ENCODE measurements at regions not wholly inside any gene's neighbourhood (a gene's known extent, or its start where the extent isn't known, plus 50 kb on each side); places are given as distances from the start of the nearest gene placed in this dataset.

DNA sequence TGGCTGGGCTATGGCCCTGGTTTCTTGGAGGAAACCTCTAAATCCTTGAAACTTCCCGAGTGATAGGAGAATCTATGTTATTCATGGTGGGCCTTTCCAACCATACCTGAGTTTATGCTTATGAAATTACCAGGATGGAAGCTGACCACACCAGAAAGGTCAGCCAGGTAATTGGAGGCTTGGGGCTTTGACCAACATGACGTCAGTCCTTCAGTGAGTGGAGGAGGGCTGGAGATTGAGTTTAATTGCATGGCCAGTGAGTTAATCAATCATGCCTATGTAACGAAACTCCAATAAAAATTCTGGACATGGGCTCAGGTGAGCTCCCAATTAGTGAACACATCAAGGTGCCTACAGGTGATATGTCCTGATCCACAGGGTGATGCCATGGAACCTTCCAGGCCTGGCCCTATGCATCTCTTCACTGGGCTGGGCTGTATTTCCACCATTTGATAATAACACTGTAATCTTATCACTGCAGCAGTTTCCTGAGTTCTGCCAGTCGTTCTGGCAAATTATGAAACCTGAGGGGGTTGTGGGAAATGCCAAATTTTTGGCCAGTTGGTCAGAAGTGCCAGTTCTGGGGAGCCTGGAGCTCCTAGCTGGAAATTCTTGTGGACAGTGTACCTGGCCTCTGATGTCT is 106.5 kb downstream of the CDH26 start:
- H3K27ac Mint-ChIP-seq = peak overlapping the region in 1 of 10 donors; percentile 72
- no peak overlapping the region for H3K4me3 Mint-ChIP-seq
- H3K36me3 Mint-ChIP-seq = no peaks in the 10 kb centered on the region
- POLR2A ChIA-PET = no interaction called here
- ATAC-seq (no peak), DNase-seq (no peak)
- H3K9me3 Mint-ChIP-seq = no peaks in the 10 kb centered on the region
- peaks cover 1 to 34% (median 15%) of the 10 kb centered on the region in 4 donors for H3K4me1 Mint-ChIP-seq
- no peaks in the 10 kb centered on the region for H3K27me3 Mint-ChIP-seq

DNA sequence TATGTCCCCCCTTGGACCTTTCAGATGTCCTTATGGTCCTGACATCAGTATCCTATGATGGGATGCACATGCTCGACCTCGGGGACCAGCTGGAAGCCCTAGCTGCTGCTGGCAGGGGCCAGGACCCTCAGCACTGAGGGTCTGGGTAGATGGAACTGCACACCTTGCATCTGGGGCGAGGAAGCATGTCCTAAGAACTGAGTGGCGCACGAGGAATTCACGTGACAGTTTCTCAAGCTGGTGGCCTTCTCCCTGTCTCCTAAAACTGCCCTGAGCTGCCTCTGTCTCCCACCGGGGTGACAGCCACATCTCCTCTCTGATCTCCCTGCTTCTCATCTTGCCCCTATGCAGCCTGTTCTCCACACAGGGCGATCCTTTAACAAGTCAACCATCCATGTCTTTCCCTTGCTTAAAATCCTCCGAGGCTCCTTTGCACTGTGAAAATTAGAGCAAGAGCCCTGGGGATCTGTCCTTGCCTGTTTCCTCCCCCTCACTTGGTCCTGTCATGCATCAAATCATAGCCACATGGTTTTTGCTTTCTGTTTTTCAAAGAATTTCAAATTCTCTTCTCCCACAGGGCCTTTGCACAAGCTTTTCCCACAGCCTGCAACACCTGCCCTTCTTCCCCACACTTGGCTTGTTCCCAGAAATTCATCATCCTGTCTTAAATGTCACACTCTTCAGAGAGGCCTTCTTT is 107.7 kb downstream of the CDH26 start:
- POLR2A ChIA-PET = no interaction called here
- no peak for DNase-seq
- Mint-ChIP-seq H3K9me3 (no peaks in the 10 kb centered on the region), H3K4me1 (peaks cover 1 to 30% (median 15%) of the 10 kb centered on the region in 4 donors), H3K36me3 (no peaks in the 10 kb centered on the region), H3K4me3 (no peak overlapping the region), H3K27ac (no peak overlapping the region), H3K27me3 (no peaks in the 10 kb centered on the region)
- no peak for ATAC-seq

DNA sequence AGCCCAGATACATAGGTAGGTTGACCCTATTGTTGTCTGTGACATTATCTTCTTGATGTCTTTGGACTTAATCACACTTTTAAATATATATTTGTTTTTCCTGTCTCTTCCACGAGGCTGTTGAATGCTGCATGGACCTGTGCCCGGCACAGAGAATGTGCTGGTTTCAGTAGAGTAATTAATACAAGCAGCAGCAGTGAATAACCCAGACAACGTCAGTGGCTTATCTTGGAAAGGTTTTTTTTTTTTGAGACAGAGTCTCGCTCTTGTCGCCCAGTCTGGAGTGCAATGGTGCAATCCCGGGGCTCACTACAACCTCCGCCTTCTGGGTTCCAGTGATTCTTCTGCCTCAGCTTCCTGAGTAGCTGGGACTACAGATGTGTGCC is 108.2 kb downstream of the CDH26 start:
- Mint-ChIP-seq H3K27me3 (no peaks in the 10 kb centered on the region), H3K27ac (no peak overlapping the region), H3K9me3 (no peaks in the 10 kb centered on the region), H3K4me1 (peaks cover 1 to 26% (median 15%) of the 10 kb centered on the region in 4 donors), H3K36me3 (no peaks in the 10 kb centered on the region), H3K4me3 (no peak overlapping the region)
- POLR2A ChIA-PET = no interaction called here
- no peak for DNase-seq
- ATAC-seq = no peak

DNA sequence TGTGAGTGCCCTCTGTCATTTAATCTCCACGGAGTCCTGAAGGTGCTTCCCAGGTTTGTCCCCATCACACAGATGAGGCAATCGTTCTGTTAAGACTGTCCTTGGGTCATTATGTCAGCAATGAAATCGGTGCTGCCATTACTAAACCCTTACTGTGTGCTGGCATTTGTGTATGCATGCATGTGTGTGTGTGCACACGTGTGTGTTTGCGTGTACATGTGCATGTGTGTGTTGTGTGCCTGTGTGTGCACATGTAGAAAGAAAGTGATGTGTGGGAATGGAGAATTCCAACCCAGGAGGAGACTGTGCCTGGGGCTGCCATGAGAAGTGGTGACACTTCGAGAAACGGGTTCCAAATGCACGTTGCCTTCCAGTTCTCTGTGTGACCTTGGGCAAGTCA is 110.3 kb downstream of the CDH26 start:
- no peak overlapping the region for H3K4me3 Mint-ChIP-seq

DNA sequence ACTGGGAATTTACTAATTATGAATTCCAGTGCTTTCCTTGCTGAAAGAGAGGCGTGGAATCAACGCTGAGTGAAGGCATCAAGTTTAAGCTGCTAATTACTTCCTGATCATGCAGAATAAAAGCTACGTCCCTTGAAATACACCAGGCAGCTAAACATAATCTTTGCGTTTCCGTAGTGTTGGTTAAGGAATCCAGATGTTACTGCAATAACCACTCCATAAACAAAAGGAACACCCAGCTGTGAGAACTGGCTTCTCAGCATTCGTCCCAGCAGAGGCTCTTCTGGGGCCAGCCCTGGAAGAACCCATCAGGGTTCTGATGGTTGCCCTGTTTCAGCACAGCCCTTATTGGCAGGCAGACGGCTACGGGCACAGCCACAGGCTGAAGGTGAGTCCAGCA is 111.4 kb downstream of the CDH26 start:
- Mint-ChIP-seq H3K4me3 (no peak overlapping the region), H3K9me3 (peaks cover 0 to 1% (median 0%) of the 10 kb centered on the region in 9 donors), H3K36me3 (no peaks in the 10 kb centered on the region), H3K27me3 (peaks cover 0 to 1% (median 0%) of the 10 kb centered on the region in 5 donors), H3K27ac (no peak overlapping the region), H3K4me1 (peaks cover 0 to 4% (median 2%) of the 10 kb centered on the region in 4 donors)
- DNase-seq (no peak), ATAC-seq (no peak)
- POLR2A ChIA-PET = no interaction called here

More for the DNA sequence above, 110.3 kb downstream of the CDH26 start:
- H3K27ac Mint-ChIP-seq = no peak overlapping the region
- H3K36me3 Mint-ChIP-seq = no peaks in the 10 kb centered on the region
- ATAC-seq (no peak), DNase-seq (no peak)
- H3K27me3 Mint-ChIP-seq = peaks cover 0 to 1% (median 0%) of the 10 kb centered on the region in 5 donors
- POLR2A ChIA-PET = no interaction called here
- peaks cover 0 to 12% (median 11%) of the 10 kb centered on the region in 4 donors for H3K4me1 Mint-ChIP-seq
- peaks cover 0 to 1% (median 0%) of the 10 kb centered on the region in 9 donors for H3K9me3 Mint-ChIP-seq

DNA sequence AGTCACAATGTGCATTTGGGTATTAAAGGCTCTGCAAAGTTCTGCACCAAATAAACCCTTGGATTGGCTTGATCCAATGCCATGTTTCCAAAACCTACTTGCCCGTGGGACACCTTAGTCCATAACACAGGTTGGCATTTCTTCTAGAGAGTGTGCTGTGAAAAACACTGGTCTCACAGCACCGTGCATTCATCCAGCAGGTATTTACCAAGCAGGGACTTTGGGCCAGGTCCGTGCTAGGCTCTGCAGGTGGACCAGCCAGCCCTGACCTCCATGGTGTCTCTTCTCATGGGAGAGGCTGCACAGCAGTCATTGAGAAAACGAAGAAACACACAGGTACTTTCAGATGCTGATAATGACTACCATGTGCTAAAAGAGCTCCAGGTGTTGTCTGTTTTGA is 112.6 kb downstream of the CDH26 start:
- Mint-ChIP-seq H3K4me3 (no peak overlapping the region), H3K27me3 (peaks cover 0 to 1% (median 0%) of the 10 kb centered on the region in 5 donors)

DNA sequence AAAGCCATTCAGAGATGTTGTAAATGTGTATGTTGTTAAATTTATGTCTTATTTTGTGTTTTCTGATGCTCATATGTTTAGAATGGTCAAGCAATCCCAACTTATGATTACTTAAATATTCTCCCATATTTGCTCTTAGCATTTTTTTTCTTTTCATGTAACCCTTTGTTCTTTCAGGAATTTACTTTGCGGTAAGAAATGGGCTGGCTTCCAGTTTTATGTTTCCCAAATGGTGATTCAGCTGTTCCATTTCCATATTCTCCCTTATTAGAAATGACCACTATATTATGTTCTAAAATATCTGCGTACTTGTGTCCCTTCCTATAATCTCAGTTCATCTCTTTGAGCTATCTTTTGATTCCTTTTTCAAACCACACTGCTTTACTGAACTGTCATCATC is 113.7 kb downstream of the CDH26 start:
- Mint-ChIP-seq H3K4me1 (peaks cover 0 to 3% (median 0%) of the 10 kb centered on the region in 4 donors), H3K9me3 (peaks cover 0 to 1% (median 0%) of the 10 kb centered on the region in 9 donors), H3K4me3 (no peak overlapping the region), H3K36me3 (no peaks in the 10 kb centered on the region), H3K27ac (no peak overlapping the region), H3K27me3 (peaks cover 0 to 1% (median 0%) of the 10 kb centered on the region in 5 donors)
- ATAC-seq = no peak
- POLR2A ChIA-PET = no interaction called here
- no peak for DNase-seq

More for the DNA sequence above, 112.6 kb downstream of the CDH26 start:
- Mint-ChIP-seq H3K4me1 (peaks cover 0 to 3% (median 0%) of the 10 kb centered on the region in 4 donors), H3K9me3 (peaks cover 0 to 1% (median 0%) of the 10 kb centered on the region in 9 donors), H3K36me3 (no peaks in the 10 kb centered on the region), H3K27ac (no peak overlapping the region)
- DNase-seq = no peak
- POLR2A ChIA-PET = no interaction called here
- ATAC-seq = no peak

DNA sequence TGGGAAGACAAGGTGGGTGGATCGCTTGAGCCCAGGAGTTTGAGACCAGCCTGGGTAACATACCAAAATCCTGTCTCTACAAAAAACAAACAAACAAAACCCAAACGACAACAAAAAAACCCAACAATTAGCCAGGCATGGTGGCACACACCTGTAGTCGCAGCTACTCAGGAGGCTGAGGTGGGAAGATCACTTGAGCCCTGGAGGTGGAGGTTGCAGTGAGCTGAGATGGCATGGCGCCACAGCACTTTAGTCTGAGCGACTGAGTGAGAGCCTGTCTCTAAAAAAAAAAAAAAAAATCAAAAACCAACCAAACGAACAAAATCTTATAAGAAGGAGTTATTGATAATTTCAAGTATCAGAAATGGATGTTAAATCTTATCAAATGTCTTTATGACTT is 114.9 kb downstream of the CDH26 start:
- ATAC-seq (no peak), DNase-seq (no peak)
- peaks cover 0 to 1% (median 0%) of the 10 kb centered on the region in 5 donors for H3K27me3 Mint-ChIP-seq
- no peaks in the 10 kb centered on the region for H3K36me3 Mint-ChIP-seq
- POLR2A ChIA-PET = no interaction called here
- H3K9me3 Mint-ChIP-seq = peaks cover 0 to 1% (median 0%) of the 10 kb centered on the region in 9 donors
- H3K4me3 Mint-ChIP-seq = no peak overlapping the region
- H3K27ac Mint-ChIP-seq = no peak overlapping the region
- peaks cover 0 to 3% (median 0%) of the 10 kb centered on the region in 4 donors for H3K4me1 Mint-ChIP-seq

DNA sequence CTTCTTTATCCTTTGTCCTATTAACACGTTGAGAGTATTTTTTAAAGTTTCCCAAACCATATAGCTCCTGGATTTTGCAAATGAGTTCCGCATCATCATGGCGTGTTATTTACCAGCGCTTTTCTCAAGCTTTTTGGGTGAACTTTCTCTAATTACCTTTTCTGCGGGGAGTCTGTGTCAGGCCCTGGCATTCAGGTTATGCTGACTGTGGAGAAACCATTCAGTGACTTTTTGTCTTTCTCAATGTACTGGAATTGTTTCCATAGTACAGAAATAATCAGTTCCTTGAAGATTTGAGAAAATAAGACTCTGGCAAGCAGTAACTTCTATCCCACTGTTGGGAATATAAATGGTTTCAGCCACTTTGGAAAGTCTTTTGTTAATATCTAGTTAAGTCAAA is 115.3 kb downstream of the CDH26 start:
- H3K9me3 Mint-ChIP-seq = peaks cover 0 to 1% (median 0%) of the 10 kb centered on the region in 9 donors
- no peak overlapping the region for H3K4me3 Mint-ChIP-seq
- H3K4me1 Mint-ChIP-seq = peaks cover 0 to 6% (median 0%) of the 10 kb centered on the region in 4 donors
- no peaks in the 10 kb centered on the region for H3K36me3 Mint-ChIP-seq
- H3K27me3 Mint-ChIP-seq = peaks cover 0 to 1% (median 0%) of the 10 kb centered on the region in 5 donors
- DNase-seq = no peak
- no peak overlapping the region for H3K27ac Mint-ChIP-seq
- ATAC-seq = no peak
- POLR2A ChIA-PET = no interaction called here

DNA sequence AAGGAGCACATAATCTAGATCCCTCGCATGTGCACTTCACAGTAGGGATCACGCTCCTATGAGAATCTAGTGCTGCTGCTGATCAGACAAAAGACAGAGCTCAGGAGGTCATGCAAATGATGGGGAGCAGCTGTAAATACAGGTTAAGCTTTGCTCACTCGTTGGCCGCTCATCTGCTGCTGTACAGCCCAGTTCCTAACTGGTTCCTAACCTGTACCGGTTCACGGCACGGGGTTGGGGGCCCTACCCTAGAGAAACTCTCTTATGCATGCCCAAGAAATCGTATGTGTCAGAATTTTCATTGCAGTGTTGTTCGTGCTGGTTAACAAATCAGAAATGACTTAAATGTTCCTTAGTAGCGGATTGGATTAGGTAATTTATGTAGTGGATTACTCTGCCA is 116.1 kb downstream of the CDH26 start:
- H3K36me3 Mint-ChIP-seq = no peaks in the 10 kb centered on the region
- peaks cover 0 to 1% (median 0%) of the 10 kb centered on the region in 5 donors for H3K27me3 Mint-ChIP-seq
- H3K4me1 Mint-ChIP-seq = peaks cover 0 to 7% (median 0%) of the 10 kb centered on the region in 4 donors
- no peak overlapping the region for H3K27ac Mint-ChIP-seq
- ATAC-seq (no peak), DNase-seq (no peak)
- POLR2A ChIA-PET = no interaction called here
- H3K9me3 Mint-ChIP-seq = peaks cover 0 to 1% (median 0%) of the 10 kb centered on the region in 9 donors
- H3K4me3 Mint-ChIP-seq = no peak overlapping the region

DNA sequence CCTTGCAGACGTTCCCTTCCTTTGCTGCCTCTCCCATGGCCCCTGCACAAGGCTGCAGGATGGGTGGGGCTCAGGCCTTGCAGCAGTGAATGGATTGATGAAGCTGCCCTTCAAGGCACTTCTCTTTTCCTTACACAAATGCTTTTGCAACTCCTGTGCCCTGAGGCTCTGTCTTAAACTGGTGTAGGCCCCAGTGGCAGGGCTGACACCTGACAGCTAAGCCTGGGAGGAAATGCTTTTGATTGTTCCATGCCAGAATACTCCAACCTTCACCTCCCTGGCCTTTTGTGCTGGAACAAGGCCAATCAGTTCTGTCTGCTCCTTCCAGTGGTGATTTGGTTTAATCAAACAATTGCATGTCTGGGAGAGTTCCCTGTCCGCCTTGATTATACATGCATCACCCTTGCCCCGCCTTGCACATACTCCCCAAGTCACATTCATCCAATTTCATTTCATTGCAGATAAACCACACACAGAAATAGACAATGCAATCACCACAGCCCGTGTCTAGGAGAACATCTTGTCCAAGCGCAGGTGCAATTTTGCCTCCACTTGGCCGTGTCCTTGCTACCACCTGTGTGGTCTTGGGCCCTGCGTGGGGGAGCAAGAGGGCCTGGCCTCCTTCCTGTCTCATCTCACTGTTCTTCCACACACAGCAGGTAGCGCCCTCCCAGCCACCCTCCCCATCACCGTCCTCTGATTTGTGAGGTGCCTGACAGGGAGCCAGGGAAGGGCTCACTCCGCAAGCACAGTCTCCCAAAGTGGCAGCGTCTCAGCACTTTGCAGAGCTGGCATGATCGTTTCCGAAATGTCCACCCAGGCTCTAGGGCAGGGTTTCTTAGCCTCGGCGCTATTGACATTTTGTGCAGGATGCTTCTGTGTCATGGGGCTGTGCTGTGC is 120.4 kb downstream of the CDH26 start:
- no peak for ATAC-seq
- POLR2A ChIA-PET = no interaction called here
- Mint-ChIP-seq H3K4me3 (no peak overlapping the region), H3K9me3 (peaks cover 0 to 3% (median 0%) of the 10 kb centered on the region in 9 donors), H3K27me3 (peaks cover 0 to 8% (median 0%) of the 10 kb centered on the region in 5 donors), H3K4me1 (peaks cover 0 to 7% (median 0%) of the 10 kb centered on the region in 4 donors), H3K27ac (no peak overlapping the region), H3K36me3 (no peaks in the 10 kb centered on the region)
- no peak for DNase-seq

DNA sequence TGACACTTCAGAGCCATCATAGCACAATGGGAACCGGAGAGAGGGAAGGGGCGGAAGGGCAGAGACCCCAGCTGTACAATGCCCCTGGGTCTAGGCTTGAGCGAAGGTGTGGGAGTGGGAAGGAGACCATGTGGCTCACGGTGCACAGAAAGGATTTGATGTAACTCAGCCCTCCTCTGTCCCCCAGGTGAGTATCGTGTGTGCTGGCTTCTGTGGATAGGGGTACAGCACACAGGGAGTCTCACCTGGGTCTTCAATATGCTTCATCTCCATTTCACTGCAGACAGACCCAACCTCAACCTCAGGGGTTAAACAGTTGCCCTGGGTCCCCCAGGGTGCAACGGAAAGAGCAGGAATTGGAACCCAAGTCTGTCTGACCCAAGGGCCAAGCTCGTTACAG is 122.2 kb downstream of the CDH26 start:
- peaks cover 0 to 3% (median 0%) of the 10 kb centered on the region in 9 donors for H3K9me3 Mint-ChIP-seq
- H3K27me3 Mint-ChIP-seq = peaks cover 0 to 17% (median 8%) of the 10 kb centered on the region in 5 donors
- no peaks in the 10 kb centered on the region for H3K36me3 Mint-ChIP-seq
- peaks cover 0 to 4% (median 0%) of the 10 kb centered on the region in 4 donors for H3K4me1 Mint-ChIP-seq
- DNase-seq = no peak
- H3K4me3 Mint-ChIP-seq = no peak overlapping the region
- no peak for ATAC-seq
- no peak overlapping the region for H3K27ac Mint-ChIP-seq
- POLR2A ChIA-PET = no interaction called here
